Esophagus (tissue), 2 donors: ENCODE measurements at regions not wholly inside any gene's neighbourhood (a gene's known extent, or its start where the extent isn't known, plus 50 kb on each side); places are given as distances from the start of the nearest gene placed in this dataset.

Experiments used
- H3K27ac ChIP-seq, 2 donors: one replicate each; pipeline ENCODE4 v1.5.1; 2013; ENCODE audit warnings: low read depth in 2 of 2, mild to moderate bottlenecking in 2 of 2, inconsistent platforms in 1 of 2, low read length in 1 of 2, moderate library complexity in 1 of 2
- H3K27me3 ChIP-seq, 2 donors: one replicate each; pipeline ENCODE4 v1.6.1; 2013; ENCODE audit warnings: low read length in 2 of 2, control low read depth in 1 of 2, mild to moderate bottlenecking in 1 of 2; ENCODE audit not compliant: insufficient read depth in 2 of 2, control insufficient read depth in 1 of 2
- H3K36me3 ChIP-seq, 2 donors: one replicate each; pipeline ENCODE4 v1.6.1; 2013; ENCODE audit warnings: low read length in 1 of 2; ENCODE audit not compliant: control insufficient read depth in 2 of 2, insufficient read depth in 2 of 2
- H3K4me1 ChIP-seq, 2 donors: one replicate each; pipeline ENCODE4 v1.6.1; 2013; ENCODE audit warnings: low read length in 1 of 2; ENCODE audit not compliant: control insufficient read depth in 2 of 2, insufficient read depth in 2 of 2
- H3K4me3 ChIP-seq, 2 donors: one replicate each; pipeline ENCODE4 v1.5.1; 2013; ENCODE audit warnings: low read length in 2 of 2, mild to moderate bottlenecking in 2 of 2, low read depth in 1 of 2, moderate library complexity in 1 of 2
- H3K9me3 ChIP-seq, 2 donors: one replicate each; pipeline ENCODE4 v1.6.1; 2013; ENCODE audit warnings: mild to moderate bottlenecking in 2 of 2, low read depth in 1 of 2, low read length in 1 of 2, moderate library complexity in 1 of 2; ENCODE audit not compliant: control insufficient read depth in 2 of 2, insufficient read depth in 1 of 2
- WGBS, 2 donors: extraction: QIAGEN DNeasy Blood & Tissue Kit; methylation state at CpG; one replicate each; pipeline ENCODE4 v1.1.7; 2013; 5-methylcytosine and 5-hydroxymethylcytosine counted together
- donor health status: healthy with polysubstance abuse.
- donor health status: Bipolar disorder and iron deficiency.

- H3K4me1 ChIP-seq = no peaks in the 10 kb centered on the region
- H3K4me3 ChIP-seq = no peak overlapping the region
- H3K9me3 ChIP-seq = no peaks in the 10 kb centered on the region
- H3K36me3 ChIP-seq = no peaks in the 10 kb centered on the region
- WGBS, 2 donors = 32 to 53% methylated on average over 1 of the region's 1 CpG
- no peak overlapping the region for H3K27ac ChIP-seq
- no peaks in the 10 kb centered on the region for H3K27me3 ChIP-seq
Measured at GRCh38 chr2:57981083-57981768, 65.4 kb upstream of the VRK2 start.

- no peak overlapping the region for H3K27ac ChIP-seq
- no peak overlapping the region for H3K4me3 ChIP-seq
- no peaks in the 10 kb centered on the region for H3K27me3 ChIP-seq
- H3K9me3 ChIP-seq = no peaks in the 10 kb centered on the region
- no peaks in the 10 kb centered on the region for H3K4me1 ChIP-seq
- no peaks in the 10 kb centered on the region for H3K36me3 ChIP-seq
Measured at GRCh38 chr2:57987835-57988573, 58.6 kb upstream of the VRK2 start.

- Histone ChIP-seq H3K36me3 (no peaks in the 10 kb centered on the region), H3K4me3 (no peak overlapping the region), H3K9me3 (no peaks in the 10 kb centered on the region), H3K4me1 (no peaks in the 10 kb centered on the region), H3K27me3 (no peaks in the 10 kb centered on the region), H3K27ac (no peak overlapping the region)
- 33 to 47% methylated on average over 2 of the region's 2 CpGs for WGBS, 2 donors
Measured at GRCh38 chr2:57990118-57990725, 56.4 kb upstream of the VRK2 start.
